Mesenchymal stem cell (in vitro differentiated cells and primary cell): ENCODE measurements at regions not wholly inside any gene's neighbourhood (a gene's known extent, or its start where the extent isn't known, plus 50 kb on each side); places are given as distances from the start of the nearest gene placed in this dataset.

Experiments used
- DNase-seq: peaks from one replicate; pipeline ENCODE4 v3.0.0-alpha.2; 2013
- H2AFZ ChIP-seq: one replicate; pipeline ENCODE4 v1.6.1; 2013; ENCODE audit warnings: low read depth, mild to moderate bottlenecking, control low read depth, inconsistent platforms, low read length, moderate library complexity
- H2AK5ac ChIP-seq: 2 replicates; pipeline ENCODE4 v1.6.1; 2013; ENCODE audit warnings: low read length, moderate library complexity, mild to moderate bottlenecking, inconsistent platforms; ENCODE audit not compliant: severe bottlenecking
- H2BK120ac ChIP-seq: one replicate; pipeline ENCODE4 v1.6.1; 2013; ENCODE audit warnings: low read depth, mild to moderate bottlenecking, inconsistent platforms, low read length, moderate library complexity
- H2BK12ac ChIP-seq, 2 experiments: one replicate each; pipeline ENCODE4 v1.6.1; 2013; ENCODE audit warnings: inconsistent platforms in 2 of 2, low read length in 2 of 2, mild to moderate bottlenecking in 2 of 2, moderate library complexity in 2 of 2, control low read depth in 1 of 2
- H2BK15ac ChIP-seq: one replicate; pipeline ENCODE4 v1.6.1; 2013; ENCODE audit warnings: mild to moderate bottlenecking, low read depth, inconsistent platforms; ENCODE audit not compliant: poor library complexity, severe bottlenecking
- H2BK5ac ChIP-seq: 2 replicates; pipeline ENCODE4 v1.6.1; 2013; ENCODE audit warnings: low read depth, mild to moderate bottlenecking, low read length, control low read depth, inconsistent platforms; ENCODE audit not compliant: poor library complexity, severe bottlenecking
- H3K14ac ChIP-seq, 2 experiments: one replicate each; pipeline ENCODE4 v1.6.1; 2013; ENCODE audit warnings: inconsistent platforms in 2 of 2, low read length in 2 of 2, control low read depth in 1 of 2, mild to moderate bottlenecking in 1 of 2, moderate library complexity in 1 of 2
- H3K18ac ChIP-seq, 2 experiments: one replicate each; pipeline ENCODE4 v1.6.1; 2013; ENCODE audit warnings: inconsistent platforms in 2 of 2, low read length in 2 of 2, control low read depth in 1 of 2, low read depth in 1 of 2, mild to moderate bottlenecking in 1 of 2
- H3K23ac ChIP-seq, 2 experiments: one replicate each; pipeline ENCODE4 v1.6.1; 2013; ENCODE audit warnings: inconsistent platforms in 2 of 2, low read length in 2 of 2, mild to moderate bottlenecking in 2 of 2, moderate library complexity in 2 of 2, control low read depth in 1 of 2
- H3K27ac ChIP-seq: 2 replicates; pipeline ENCODE4 v1.5.1; 2013; ENCODE audit warnings: mild to moderate bottlenecking, moderate library complexity, low read length, control low read depth, inconsistent platforms; ENCODE audit not compliant: poor library complexity, severe bottlenecking
- H3K27me3 ChIP-seq, 2 experiments: 2 replicates each; pipeline versions ENCODE4 v1.6.1 to v1.7.0; 2013; ENCODE audit warnings: low read length in 2 of 2, mild to moderate bottlenecking in 2 of 2, moderate library complexity in 2 of 2, control low read depth in 1 of 2, inconsistent platforms in 1 of 2; ENCODE audit not compliant: control insufficient read depth in 1 of 2, insufficient read depth in 1 of 2
- H3K36me3 ChIP-seq, 2 experiments: 2 replicates each; pipeline versions ENCODE4 v1.6.1 to v1.7.0; 2013; ENCODE audit warnings: low read length in 2 of 2, control low read depth in 1 of 2, inconsistent platforms in 1 of 2, low read depth in 1 of 2, mild to moderate bottlenecking in 1 of 2; ENCODE audit not compliant: insufficient read depth in 2 of 2, control insufficient read depth in 1 of 2
- H3K4ac ChIP-seq, 2 experiments: one replicate each; pipeline ENCODE4 v1.6.1; 2013; ENCODE audit warnings: inconsistent platforms in 2 of 2, low read length in 2 of 2, mild to moderate bottlenecking in 2 of 2, moderate library complexity in 2 of 2, control low read depth in 1 of 2, low read depth in 1 of 2
- H3K4me1 ChIP-seq: 2 replicates; pipeline ENCODE4 v1.6.1; 2013; ENCODE audit warnings: low read depth, low read length, control low read depth; ENCODE audit not compliant: control insufficient read depth, insufficient read depth
- H3K4me2 ChIP-seq: 2 replicates; pipeline ENCODE4 v1.6.1; 2013; ENCODE audit warnings: low read length, mild to moderate bottlenecking, inconsistent platforms; ENCODE audit not compliant: poor library complexity, severe bottlenecking
- H3K4me3 ChIP-seq, 2 experiments: 2 replicates each; pipeline versions ENCODE4 v1.5.1 to v1.7.0; 2013; ENCODE audit warnings: low read length in 2 of 2, mild to moderate bottlenecking in 2 of 2, control low read depth in 1 of 2, low read depth in 1 of 2; ENCODE audit not compliant: insufficient read depth in 1 of 2
- H3K79me1 ChIP-seq: replicated peaks from 2 replicates; pipeline ENCODE4 v1.6.1; 2013; ENCODE audit warnings: mild to moderate bottlenecking, control low read depth, low read length, inconsistent platforms; ENCODE audit not compliant: poor library complexity, severe bottlenecking
- H3K9ac ChIP-seq: 2 replicates; pipeline ENCODE4 v1.7.0; 2013; ENCODE audit warnings: mild to moderate bottlenecking, low read length, moderate library complexity
- H3K9me3 ChIP-seq: 2 replicates; pipeline ENCODE4 v1.7.0; 2013; ENCODE audit warnings: mild to moderate bottlenecking, low read length; ENCODE audit not compliant: control insufficient read depth
- H4K8ac ChIP-seq: one replicate; pipeline ENCODE4 v1.6.1; 2013; ENCODE audit warnings: inconsistent platforms, mild to moderate bottlenecking, low read length, moderate library complexity
- H4K91ac ChIP-seq: one replicate; pipeline ENCODE4 v1.6.1; 2013; ENCODE audit warnings: mild to moderate bottlenecking, low read length, inconsistent platforms
- WGBS: methylation state at CpG from one replicate; pipeline ENCODE4 v1.1.7; 2013; ENCODE audit warnings: mixed read lengths; 5-methylcytosine and 5-hydroxymethylcytosine counted together

DNA sequence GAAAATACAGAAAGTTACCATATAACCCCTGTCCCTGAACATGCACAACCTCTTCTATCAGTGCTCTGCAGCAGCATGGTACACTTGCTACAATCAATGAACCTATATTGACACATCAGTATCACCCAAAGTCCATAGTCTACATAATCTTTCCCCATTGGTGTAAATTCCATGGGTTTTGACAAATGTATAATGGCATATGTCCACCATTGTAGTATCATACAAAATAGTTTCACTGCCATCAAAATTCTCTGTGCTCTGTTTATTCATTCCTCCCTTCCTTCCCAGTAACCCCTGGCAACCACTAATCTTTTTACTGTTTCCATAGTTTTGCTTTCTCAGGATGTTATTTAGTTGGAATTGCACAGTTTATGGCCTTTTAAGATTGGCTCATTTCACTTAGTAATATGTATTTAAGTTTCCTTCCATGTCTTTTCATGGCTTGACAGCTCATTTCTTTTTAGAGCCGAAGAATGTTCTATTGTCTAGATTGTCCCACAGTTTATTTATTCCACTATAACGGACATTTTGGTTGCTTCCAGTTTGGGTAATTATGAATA lies 1707.0 kb downstream of the EFNA5 start:
- Histone ChIP-seq H3K27ac (no peak overlapping the region), H3K27me3 (no peaks in the 10 kb centered on the region), H4K8ac (no peak overlapping the region), H3K4ac (no peak overlapping the region), H3K4me3 (no peak overlapping the region), H2BK15ac (no peak overlapping the region), H2BK5ac (no peak overlapping the region), H3K23ac (no peak overlapping the region), H3K18ac (no peak overlapping the region), H2BK12ac (no peak overlapping the region), H3K79me1 (no peaks in the 10 kb centered on the region), H3K4me2 (no peak overlapping the region), H3K36me3 (no peaks in the 10 kb centered on the region), H3K14ac (no peak overlapping the region), H4K91ac (no peak overlapping the region), H3K9me3 (no peaks in the 10 kb centered on the region), H2AFZ (no peak overlapping the region), H2BK120ac (no peak overlapping the region), H3K4me1 (no peaks in the 10 kb centered on the region), H2AK5ac (no peak overlapping the region), H3K9ac (no peak overlapping the region)
- 100% methylated on average over 1 of the region's 2 CpGs for WGBS
- peak; percentile 8 for DNase-seq

DNA sequence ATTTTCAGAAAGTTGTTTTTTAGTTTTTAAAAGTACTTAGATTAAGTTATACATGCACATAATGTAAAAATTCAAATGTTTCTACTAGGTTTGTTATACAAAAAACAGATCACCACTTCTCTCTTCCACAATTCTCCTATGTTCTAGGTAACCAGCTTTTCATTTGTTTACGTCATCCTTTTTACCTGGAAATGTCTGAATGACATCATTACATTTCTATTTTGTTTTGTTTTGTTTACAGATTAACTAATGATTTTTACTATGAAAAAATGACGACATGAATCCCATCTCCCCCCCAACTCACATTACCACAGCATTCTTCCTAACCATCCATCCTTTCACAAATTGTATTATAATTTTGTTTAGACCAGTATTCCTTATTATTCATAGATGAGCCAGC lies 1709.2 kb downstream of the EFNA5 start:
- Histone ChIP-seq H2BK15ac (no peak overlapping the region), H2BK12ac (no peak overlapping the region), H3K4me1 (no peaks in the 10 kb centered on the region), H2BK120ac (no peak overlapping the region), H3K4me3 (no peak overlapping the region), H3K4ac (no peak overlapping the region), H3K27me3 (no peaks in the 10 kb centered on the region), H3K23ac (no peak overlapping the region), H3K9ac (no peak overlapping the region), H3K14ac (no peak overlapping the region), H4K8ac (no peak overlapping the region), H3K27ac (no peak overlapping the region), H4K91ac (no peak overlapping the region), H2BK5ac (no peak overlapping the region), H3K79me1 (no peaks in the 10 kb centered on the region), H3K18ac (no peak overlapping the region), H3K4me2 (no peak overlapping the region), H3K36me3 (no peaks in the 10 kb centered on the region), H3K9me3 (no peaks in the 10 kb centered on the region), H2AFZ (no peak overlapping the region), H2AK5ac (no peak overlapping the region)
- 80% methylated on average over 1 of the region's 2 CpGs for WGBS
- no peak for DNase-seq

DNA sequence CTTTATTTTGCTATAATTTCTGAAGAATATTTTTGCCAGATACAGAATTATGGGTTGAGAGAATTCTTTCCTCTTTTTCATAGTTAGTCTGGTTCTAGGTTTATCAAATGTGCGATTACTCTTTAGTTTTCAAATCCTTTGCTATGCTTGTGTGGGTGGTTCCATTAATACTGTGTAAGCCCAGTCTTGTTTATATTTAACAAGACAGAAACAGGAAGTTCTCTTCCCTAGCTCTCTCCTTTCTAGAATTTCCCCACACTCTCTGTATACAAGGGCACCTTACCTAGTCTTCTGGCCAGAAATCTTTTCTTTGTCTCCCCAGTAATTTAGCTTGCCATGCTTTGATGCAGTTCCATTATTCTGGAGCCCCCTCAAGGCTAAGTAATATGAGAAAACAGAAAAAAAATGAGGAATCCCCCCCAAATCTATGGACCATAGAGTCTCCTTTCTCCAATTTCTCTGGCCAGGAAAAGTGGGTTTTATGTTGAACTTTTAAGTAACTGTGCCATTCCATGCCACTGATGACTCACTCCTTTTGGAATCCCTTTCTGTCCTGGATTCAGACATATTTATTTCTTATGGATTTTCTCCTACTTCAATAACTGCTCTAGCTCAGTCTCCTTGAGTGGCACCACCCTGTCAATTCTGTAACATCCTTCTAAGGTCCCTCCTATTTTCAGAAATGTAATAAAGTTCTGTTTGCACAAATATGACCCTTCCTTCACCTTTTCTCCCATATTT lies 1714.1 kb downstream of the EFNA5 start:
- no CpG with 5 or more reads among the region's 1 CpG for whole genome bisulfite sequencing
- Histone ChIP-seq H2BK12ac (no peak overlapping the region), H4K8ac (no peak overlapping the region), H3K18ac (no peak overlapping the region), H2BK5ac (no peak overlapping the region), H3K79me1 (no peaks in the 10 kb centered on the region), H3K14ac (no peak overlapping the region), H3K4me1 (no peaks in the 10 kb centered on the region), H3K36me3 (no peaks in the 10 kb centered on the region), H3K23ac (no peak overlapping the region), H3K4me3 (no peak overlapping the region), H3K4me2 (no peak overlapping the region), H2AK5ac (no peak overlapping the region), H3K27me3 (no peaks in the 10 kb centered on the region), H2BK15ac (no peak overlapping the region), H3K27ac (peak overlapping the region; percentile 76), H2BK120ac (no peak overlapping the region), H2AFZ (no peak overlapping the region), H3K4ac (no peak overlapping the region), H4K91ac (no peak overlapping the region), H3K9me3 (no peaks in the 10 kb centered on the region), H3K9ac (no peak overlapping the region)
- peak; percentile 12 for DNase-seq

DNA sequence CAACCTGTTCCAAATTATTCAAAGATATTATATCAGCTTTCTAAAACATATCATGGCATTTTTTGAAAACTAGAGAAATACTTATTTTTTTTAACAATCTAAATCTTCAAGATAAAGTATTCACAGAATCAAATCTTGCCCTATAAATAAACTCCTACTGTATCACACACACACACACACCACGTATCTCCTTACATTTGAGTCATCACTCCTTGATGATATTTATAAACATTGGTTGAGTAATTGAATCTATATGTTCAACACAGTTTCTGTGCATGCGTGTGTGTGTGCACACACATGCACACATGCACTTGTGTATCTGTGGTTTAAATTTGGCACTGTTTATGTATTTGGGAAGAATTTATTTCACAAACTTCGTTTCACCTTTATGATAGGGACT lies 1716.4 kb downstream of the EFNA5 start:
- H3K36me3 ChIP-seq, result no peaks in the 10 kb centered on the region
- no peak overlapping the region for H2BK120ac ChIP-seq
- H3K18ac ChIP-seq, result no peak overlapping the region
- H3K4ac ChIP-seq, result no peak overlapping the region
- no peak overlapping the region for H3K4me3 ChIP-seq
- H3K14ac ChIP-seq, result no peak overlapping the region
- no CpG with 5 or more reads among the region's 3 CpGs for WGBS
- H3K4me2 ChIP-seq, result no peak overlapping the region
- no peak overlapping the region for H2AFZ ChIP-seq
- H2BK5ac ChIP-seq, result no peak overlapping the region
- no peak overlapping the region for H2AK5ac ChIP-seq
- no peak overlapping the region for H2BK12ac ChIP-seq
- H3K79me1 ChIP-seq, result no peaks in the 10 kb centered on the region
- no peak overlapping the region for H4K8ac ChIP-seq
- H2BK15ac ChIP-seq, result no peak overlapping the region
- H3K23ac ChIP-seq, result no peak overlapping the region
- H3K4me1 ChIP-seq, result no peaks in the 10 kb centered on the region
- no peaks in the 10 kb centered on the region for H3K9me3 ChIP-seq
- H4K91ac ChIP-seq, result no peak overlapping the region
- DNase-seq, result no peak
- no peak overlapping the region for H3K27ac ChIP-seq
- no peak overlapping the region for H3K9ac ChIP-seq
- no peaks in the 10 kb centered on the region for H3K27me3 ChIP-seq
